Right lobe of liver (tissue), 6 donors: ENCODE measurements at regions not wholly inside any gene's neighbourhood (a gene's known extent, or its start where the extent isn't known, plus 50 kb on each side); places are given as distances from the start of the nearest gene placed in this dataset.
A peak's percentile ranks its signal among the peaks of the same experiment; 100 is the strongest.

Source experiments
- ATAC-seq, 4 donors: fragments of 200-7000 bp; cut with Tn5 transposase; one replicate each; pipeline ENCODE4 v1.9.1; 2020; ENCODE audit warnings: mild to moderate bottlenecking in 4 of 4, moderate library complexity in 4 of 4
- DNase-seq, 3 donors: peaks; one replicate each; pipeline ENCODE4 v3.0.0-alpha.2; 2020
- H3K27ac ChIP-seq, 3 donors: fragments of 200-600 bp; one replicate each; pipeline ENCODE4 v1.8.0; 2022
- H3K27me3 ChIP-seq, 2 donors: fragments of 200-600 bp; one replicate each; pipeline ENCODE4 v1.8.0; 2022
- H3K36me3 ChIP-seq, 4 donors: fragments of 200-600 bp; sonication (generic) in 1 of 4; one replicate each; pipeline versions ENCODE4 v1.5.1 to v1.8.0; 2017 to 2022; ENCODE audit warnings: control low read depth in 1 of 4
- H3K4me1 ChIP-seq, 4 donors: fragments of 200-600 bp; sonication (generic) in 1 of 4; one replicate each; pipeline versions ENCODE4 v1.5.1 to v1.8.0; 2017 to 2022; ENCODE audit warnings: control low read depth in 1 of 4
- H3K4me3 ChIP-seq, 3 donors: fragments of 200-600 bp; one replicate each; pipeline ENCODE4 v1.8.0; 2022
- H3K9me3 ChIP-seq, 4 donors: fragments of 200-600 bp; sonication (generic) in 1 of 4; one replicate each; pipeline versions ENCODE4 v1.5.1 to v1.8.0; 2017 to 2022; ENCODE audit warnings: control low read depth in 1 of 4
- POLR2A ChIP-seq: fragments of 450-650 bp; IDR thresholded peaks from one replicate; pipeline ENCODE4 v1.6.1; 2017; ENCODE audit warnings: antibody characterized with exemption, mild to moderate bottlenecking
- WGBS: methylation state at CpG from one replicate; pipeline ENCODE4 v1.1.6; 2018; ENCODE audit warnings: low coverage, low lambda C conversion rate; ENCODE audit not compliant: insufficient coverage; ENCODE audit errors: missing lambda C conversion rate; 5-methylcytosine and 5-hydroxymethylcytosine counted together
- intact Hi-C, 2 donors: fragments of 100-400 bp; cut with DNase I; formaldehyde crosslinking; loops; one replicate each; pipeline versions ENCODE4 v1.11.2 to v1.14.1; 2022
- TF ChIP-seq, protein P1 (sequence below), 4 donors: fragments of 200-600 bp in 3 of 4; fragments of 450-650 bp in 1 of 4; IDR thresholded peaks; one replicate each; pipeline versions ENCODE4 v1.5.1 to v1.8.0; 2016 to 2022; ENCODE audit warnings: antibody characterized with exemption in 4 of 4, mild to moderate bottlenecking in 2 of 4
- donor health status: DM: no; HTN: yes; CAD: no.
- donor health status: DM: no; HTN: no; CAD: no.
- donor health status: DM: no; HTN: no; CAD: no.
- donor health status: DM: no; HTN: yes; CAD: no.
- donor health status: DM: no; HTN: yes; CAD: no.

DNA sequence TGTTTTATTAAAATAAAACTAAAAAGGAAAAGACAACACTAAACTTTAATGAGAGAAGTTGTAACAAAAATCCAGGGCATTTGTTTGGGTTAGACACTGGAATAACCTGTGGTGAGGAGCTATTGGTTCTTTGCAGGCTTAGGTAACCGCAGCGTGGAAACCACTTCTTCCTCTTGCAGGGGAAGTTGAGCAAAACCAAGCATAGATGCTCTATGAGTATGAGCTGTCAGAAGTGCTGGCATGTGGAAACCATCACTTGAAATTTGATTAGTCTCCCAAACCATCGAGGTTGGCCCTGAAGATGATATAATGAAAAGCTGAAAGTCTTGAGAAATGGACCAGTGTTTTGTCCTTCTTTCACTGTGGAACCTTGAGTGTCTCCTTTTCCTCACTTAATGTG lies 127.1 kb upstream of the RBMS3 start:
- no peaks in the 10 kb centered on the region for H3K36me3 ChIP-seq
- ATAC-seq = no peak
- no peak overlapping the region for H3K4me3 ChIP-seq
- H3K27me3 ChIP-seq = no peaks in the 10 kb centered on the region
- 27% methylated on average over 3 of the region's 3 CpGs for WGBS
- DNase-seq = no peak
- no peaks in the 10 kb centered on the region for H3K4me1 ChIP-seq
- H3K27ac ChIP-seq = no peak overlapping the region
- no peak for TF ChIP-seq POLR2A
- TF ChIP-seq, protein P1, sequence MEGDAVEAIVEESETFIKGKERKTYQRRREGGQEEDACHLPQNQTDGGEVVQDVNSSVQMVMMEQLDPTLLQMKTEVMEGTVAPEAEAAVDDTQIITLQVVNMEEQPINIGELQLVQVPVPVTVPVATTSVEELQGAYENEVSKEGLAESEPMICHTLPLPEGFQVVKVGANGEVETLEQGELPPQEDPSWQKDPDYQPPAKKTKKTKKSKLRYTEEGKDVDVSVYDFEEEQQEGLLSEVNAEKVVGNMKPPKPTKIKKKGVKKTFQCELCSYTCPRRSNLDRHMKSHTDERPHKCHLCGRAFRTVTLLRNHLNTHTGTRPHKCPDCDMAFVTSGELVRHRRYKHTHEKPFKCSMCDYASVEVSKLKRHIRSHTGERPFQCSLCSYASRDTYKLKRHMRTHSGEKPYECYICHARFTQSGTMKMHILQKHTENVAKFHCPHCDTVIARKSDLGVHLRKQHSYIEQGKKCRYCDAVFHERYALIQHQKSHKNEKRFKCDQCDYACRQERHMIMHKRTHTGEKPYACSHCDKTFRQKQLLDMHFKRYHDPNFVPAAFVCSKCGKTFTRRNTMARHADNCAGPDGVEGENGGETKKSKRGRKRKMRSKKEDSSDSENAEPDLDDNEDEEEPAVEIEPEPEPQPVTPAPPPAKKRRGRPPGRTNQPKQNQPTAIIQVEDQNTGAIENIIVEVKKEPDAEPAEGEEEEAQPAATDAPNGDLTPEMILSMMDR (IDR thresholded peaks at IDR 0.05) = no peak
- intact Hi-C loops = no loop called here
- no peaks in the 10 kb centered on the region for H3K9me3 ChIP-seq

DNA sequence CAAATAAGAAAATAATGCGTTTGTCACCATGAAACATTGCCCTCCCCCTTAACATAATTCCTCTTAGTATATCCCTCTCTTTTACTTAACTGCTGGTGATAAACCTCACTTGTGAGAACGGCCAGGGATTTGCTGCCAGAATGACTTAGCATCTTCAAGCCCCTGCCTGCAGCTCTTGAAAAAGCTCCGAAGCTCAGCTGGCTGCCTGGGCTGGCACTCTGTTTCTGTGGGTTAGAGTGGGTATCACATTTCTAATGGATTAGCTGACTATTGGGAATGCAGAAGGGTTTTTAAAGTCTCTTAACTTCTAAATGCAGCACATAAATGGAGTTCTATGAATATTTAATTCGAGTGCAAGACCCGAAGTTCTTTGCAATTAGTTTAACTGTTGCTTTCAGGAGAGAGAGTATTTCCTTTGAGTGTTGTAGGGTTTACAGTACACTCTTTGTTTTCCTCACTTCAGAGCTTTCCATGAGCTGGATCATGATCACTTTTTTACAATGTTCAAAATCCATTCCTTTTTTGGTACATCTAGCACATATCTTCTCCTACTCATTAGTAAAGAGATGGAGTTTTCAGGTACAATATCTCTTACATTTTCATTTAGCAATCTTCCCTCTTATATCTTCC lies 124.7 kb upstream of the RBMS3 start:
- WGBS = 54% methylated on average over 5 of the region's 5 CpGs

DNA sequence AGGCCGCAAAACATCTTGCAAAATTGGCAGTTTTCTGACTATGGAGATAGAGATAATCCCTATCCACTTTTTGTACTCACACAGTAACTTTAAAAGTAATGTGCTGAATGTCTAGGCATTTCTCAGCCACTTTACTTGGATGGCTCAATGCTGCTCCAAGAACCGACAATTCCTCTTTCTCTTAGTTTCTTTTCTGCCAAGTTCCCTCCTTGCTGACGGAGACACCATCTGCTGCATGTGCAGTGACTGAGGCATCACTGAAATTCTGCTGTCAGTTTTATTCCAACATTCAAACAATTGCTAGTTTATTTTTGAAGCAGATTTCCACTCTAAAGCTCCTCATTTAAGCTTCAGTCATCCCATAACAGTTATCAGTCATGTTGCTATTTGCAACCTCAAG lies 116.0 kb upstream of the RBMS3 start:
- Histone ChIP-seq H3K27ac (no peak overlapping the region), H3K36me3 (no peaks in the 10 kb centered on the region), H3K9me3 (no peaks in the 10 kb centered on the region), H3K4me3 (no peak overlapping the region), H3K4me1 (no peaks in the 10 kb centered on the region), H3K27me3 (no peaks in the 10 kb centered on the region)
- intact Hi-C loops = no loop called here
- TF ChIP-seq, protein P1 (IDR thresholded peaks at IDR 0.05) = no peak
- TF ChIP-seq POLR2A = no peak
- 68% methylated on average over 3 of the region's 3 CpGs for WGBS
- ATAC-seq (peak in 2 of 4 donors; percentile 20 to 64), DNase-seq (no peak)

More for the DNA sequence above, 124.7 kb upstream of the RBMS3 start:
- Histone ChIP-seq H3K4me1 (no peaks in the 10 kb centered on the region), H3K9me3 (no peaks in the 10 kb centered on the region), H3K27me3 (no peaks in the 10 kb centered on the region), H3K36me3 (no peaks in the 10 kb centered on the region), H3K27ac (no peak overlapping the region), H3K4me3 (no peak overlapping the region)
- no peak for TF ChIP-seq POLR2A
- TF ChIP-seq, protein P1 (IDR thresholded peaks at IDR 0.05) = no peak
- ATAC-seq = no peak
- no peak for DNase-seq
- intact Hi-C loops = no loop called here

DNA sequence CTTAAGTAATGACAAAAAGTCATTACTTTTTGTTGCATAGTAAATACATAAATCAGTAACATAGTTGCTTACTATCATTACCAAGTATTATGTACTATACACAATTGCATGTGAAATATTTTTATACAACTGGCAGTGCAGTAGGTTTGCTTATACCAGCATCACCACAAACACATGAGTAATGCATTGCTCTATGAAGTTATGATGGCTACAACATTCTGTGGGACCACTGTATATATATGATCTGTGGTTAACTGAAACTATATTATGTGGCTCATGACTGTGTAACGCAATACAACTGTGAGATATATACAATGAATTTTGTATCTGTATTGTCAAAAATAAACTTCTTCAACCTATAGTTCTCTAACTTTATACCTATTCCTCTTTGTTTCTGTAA lies 113.7 kb upstream of the RBMS3 start:
- no peaks in the 10 kb centered on the region for H3K9me3 ChIP-seq
- no peaks in the 10 kb centered on the region for H3K27me3 ChIP-seq
- DNase-seq (no peak), ATAC-seq (no peak)
- TF ChIP-seq, protein P1 (IDR thresholded peaks at IDR 0.05) = no peak
- TF ChIP-seq POLR2A = no peak
- no peak overlapping the region for H3K27ac ChIP-seq
- H3K36me3 ChIP-seq = no peaks in the 10 kb centered on the region
- H3K4me3 ChIP-seq = no peak overlapping the region
- WGBS = 71% methylated on average over 1 of the region's 1 CpG
- H3K4me1 ChIP-seq = no peaks in the 10 kb centered on the region
- intact Hi-C loops = no loop called here

DNA sequence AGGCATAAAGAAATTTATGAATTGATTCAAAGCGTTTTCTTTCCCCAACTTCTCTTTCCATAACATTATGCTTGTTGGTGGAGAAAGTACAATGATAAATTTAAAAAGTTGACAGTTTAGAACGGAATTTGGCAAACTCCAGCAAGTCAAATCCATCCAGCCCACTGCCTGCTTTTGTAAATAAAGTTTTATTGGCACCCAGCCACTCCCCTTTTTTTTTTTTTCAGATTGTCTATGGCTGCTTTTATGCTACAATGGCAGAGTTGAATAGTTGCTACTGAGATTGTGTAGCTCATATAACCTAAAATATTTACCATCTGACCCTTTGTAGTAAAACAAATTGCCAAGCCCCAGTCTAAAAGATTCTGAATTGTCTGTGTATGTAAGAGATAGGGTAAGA lies 112.8 kb upstream of the RBMS3 start:
- 70% methylated on average over 2 of the region's 2 CpGs for WGBS
- Histone ChIP-seq H3K4me1 (no peaks in the 10 kb centered on the region), H3K9me3 (no peaks in the 10 kb centered on the region), H3K27ac (no peak overlapping the region), H3K27me3 (no peaks in the 10 kb centered on the region), H3K4me3 (no peak overlapping the region), H3K36me3 (no peaks in the 10 kb centered on the region)
- TF ChIP-seq, protein P1 (IDR thresholded peaks at IDR 0.05) = no peak
- TF ChIP-seq POLR2A = no peak
- ATAC-seq (no peak), DNase-seq (no peak)
- intact Hi-C loops = no loop called here
